NB4 (cell line): ENCODE measurements at regions not wholly inside any gene's neighbourhood (a gene's known extent, or its start where the extent isn't known, plus 50 kb on each side); places are given as distances from the start of the nearest gene placed in this dataset.
A peak's percentile ranks its signal among the peaks of the same experiment; 100 is the strongest.
"Not testable (repeated sequence)": the region's sequence is repeated elsewhere in the genome, so short reads cannot be mapped to it uniquely, and the experiment has no call there.

ENCODE experiments used
- DNase-seq: peaks from one replicate; pipeline ENCODE4 v3.0.0; 2010; ENCODE audit warnings: low read depth
- H3K4me3 ChIP-seq: one replicate; pipeline ENCODE4 v1.5.1; 2011; ENCODE audit warnings: mild to moderate bottlenecking, low read depth, low read length, moderate library complexity
- CTCF ChIP-seq: IDR thresholded peaks from one replicate; pipeline ENCODE4 v1.5.1; 2012; ENCODE audit warnings: low read depth, low read length
- MAX ChIP-seq: IDR thresholded peaks from 2 replicates; pipeline ENCODE4 v1.6.1; 2011; ENCODE audit warnings: low read depth, low read length
- MYC ChIP-seq: IDR thresholded peaks from 2 replicates; pipeline ENCODE4 v1.6.1; 2011; ENCODE audit warnings: low read depth, low read length
- POLR2A ChIP-seq: IDR thresholded peaks from 2 replicates; pipeline ENCODE4 v1.6.1; 2011; ENCODE audit warnings: mild to moderate bottlenecking; ENCODE audit not compliant: insufficient read length; ENCODE audit errors: extremely low read depth

GRCh38 chr3:196141866-196142201 lies 59.9 kb upstream of the TFRC start:
- DNase-seq = no peak
- TF ChIP-seq MAX (no peak), MYC (no peak), CTCF (no peak)
- H3K4me3 ChIP-seq = no peak overlapping the region

GRCh38 chr3:196141052-196141865 lies 59.4 kb upstream of the TFRC start:
- TF ChIP-seq MAX = no peak
- no peak for TF ChIP-seq MYC
- TF ChIP-seq CTCF = no peak
- TF ChIP-seq POLR2A = no peak
- DNase-seq = peak; percentile 38

GRCh38 chr3:196140224-196140623 lies 58.3 kb upstream of the TFRC start:
- peak; percentile 85 for DNase-seq
- no peak overlapping the region for H3K4me3 ChIP-seq
- TF ChIP-seq POLR2A = no peak
- no peak for TF ChIP-seq CTCF
- no peak for TF ChIP-seq MYC
- TF ChIP-seq MAX = peak; percentile 18; the same call in 1 of the 2 replicates

More at GRCh38 chr3:196141052-196141865, 59.4 kb upstream of the TFRC start:
- no peak overlapping the region for H3K4me3 ChIP-seq

GRCh38 chr3:196139281-196139680 lies 57.4 kb upstream of the TFRC start:
- no peak for TF ChIP-seq MAX
- no peak for TF ChIP-seq CTCF
- TF ChIP-seq POLR2A = no peak
- TF ChIP-seq MYC = no peak
- H3K4me3 ChIP-seq = no peak overlapping the region

GRCh38 chr3:196138482-196139254 lies 56.8 kb upstream of the TFRC start:
- no peak overlapping the region for H3K4me3 ChIP-seq
- no peak for DNase-seq
- TF ChIP-seq CTCF = no peak
- no peak for TF ChIP-seq POLR2A
- no peak for TF ChIP-seq MYC
- no peak for TF ChIP-seq MAX

More at GRCh38 chr3:196139281-196139680, 57.4 kb upstream of the TFRC start:
- DNase-seq = no peak

GRCh38 chr3:196136640-196136989 lies 54.7 kb upstream of the TFRC start:
- not testable (repeated sequence) for DNase-seq, H3K4me3 ChIP-seq
